ENCODE measurements at regions not wholly inside any gene's neighbourhood (a gene's known extent, or its start where the extent isn't known, plus 50 kb on each side); places are given as distances from the start of the nearest gene placed in this dataset.

GRCh38 chr3:124091716-124092115, 99.8 kb upstream of the ROPN1 start:
- no peak for TF ChIP-seq CTCF (IDR thresholded peaks at IDR 0.05; ENCODE audit: low read depth, low read length)
- no peak overlapping the region for H3K4me3 ChIP-seq (ENCODE audit: low read depth, low read length)

- H3K4me3 ChIP-seq (ENCODE audit: low read depth, low read length): no peak overlapping the region
- TF ChIP-seq CTCF (IDR thresholded peaks at IDR 0.05; ENCODE audit: low read depth, low read length): no peak
Observed at GRCh38 chr3:124092811-124093210, 100.9 kb upstream of the ROPN1 start.

- TF ChIP-seq CTCF (IDR thresholded peaks at IDR 0.05; ENCODE audit: low read depth, low read length): no peak
- H3K4me3 ChIP-seq (ENCODE audit: low read depth, low read length): no peak overlapping the region
Observed at GRCh38 chr3:124094496-124094895, 102.6 kb upstream of the ROPN1 start.

GRCh38 chr3:124097362-124098131, 105.6 kb upstream of the ROPN1 start:
- no peak overlapping the region for H3K4me3 ChIP-seq (ENCODE audit: low read depth, low read length)
- no peak for TF ChIP-seq CTCF (IDR thresholded peaks at IDR 0.05; ENCODE audit: low read depth, low read length)

GRCh38 chr3:124101643-124102042, 109.7 kb upstream of the ROPN1 start:
- TF ChIP-seq CTCF (IDR thresholded peaks at IDR 0.05; ENCODE audit: low read depth, low read length): no peak

GRCh38 chr3:124107104-124107890, 115.4 kb upstream of the ROPN1 start:
- no peak overlapping the region for H3K4me3 ChIP-seq (ENCODE audit: low read depth, low read length)

More at GRCh38 chr3:124101643-124102042, 109.7 kb upstream of the ROPN1 start:
- H3K4me3 ChIP-seq (ENCODE audit: low read depth, low read length): no peak overlapping the region

More at GRCh38 chr3:124107104-124107890, 115.4 kb upstream of the ROPN1 start:
- TF ChIP-seq CTCF (IDR thresholded peaks at IDR 0.05; ENCODE audit: low read depth, low read length): no peak
